Lung (tissue), 11 donors: ENCODE measurements at regions not wholly inside any gene's neighbourhood (a gene's known extent, or its start where the extent isn't known, plus 50 kb on each side); places are given as distances from the start of the nearest gene placed in this dataset.

ENCODE experiments used
- ATAC-seq: fragments of 200-7000 bp; cut with Tn5 transposase; one replicate; pipeline ENCODE4 v1.9.1; 2020; ENCODE audit warnings: moderate number of reproducible peaks; ENCODE audit not compliant: insufficient read depth, low FRiP score
- DNase-seq, 3 donors: peaks; one replicate each; pipeline ENCODE4 v3.0.0-alpha.2; 2013 to 2017
- H3K27ac ChIP-seq, 2 donors: one replicate each; pipeline ENCODE4 v1.5.1; 2013; ENCODE audit warnings: mild to moderate bottlenecking in 2 of 2, moderate library complexity in 2 of 2, control low read depth in 1 of 2, inconsistent platforms in 1 of 2, low read depth in 1 of 2, low read length in 1 of 2
- H3K27me3 ChIP-seq, 3 donors: one replicate each; pipeline ENCODE4 v1.5.1; 2013; ENCODE audit warnings: low read length in 2 of 3; ENCODE audit not compliant: control insufficient read depth in 3 of 3, insufficient read depth in 3 of 3
- H3K36me3 ChIP-seq, 4 donors: one replicate each; pipeline ENCODE4 v1.5.1; 2013; ENCODE audit warnings: low read length in 4 of 4, mild to moderate bottlenecking in 1 of 4, moderate library complexity in 1 of 4; ENCODE audit not compliant: control insufficient read depth in 4 of 4, insufficient read depth in 4 of 4
- H3K4me1 ChIP-seq, 5 donors: one replicate each; pipeline ENCODE4 v1.5.1; 2013; ENCODE audit warnings: low read length in 5 of 5, mild to moderate bottlenecking in 2 of 5, moderate library complexity in 1 of 5; ENCODE audit not compliant: control insufficient read depth in 5 of 5, insufficient read depth in 5 of 5
- H3K4me3 ChIP-seq: one replicate; pipeline ENCODE4 v1.5.1; 2013; ENCODE audit warnings: mild to moderate bottlenecking, control low read depth, moderate library complexity
- H3K9ac ChIP-seq, 2 donors: one replicate each; pipeline ENCODE4 v1.5.1; 2013; ENCODE audit warnings: low read length in 2 of 2, control low read depth in 1 of 2; ENCODE audit not compliant: insufficient read depth in 1 of 2
- H3K9me3 ChIP-seq, 4 donors: one replicate each; pipeline ENCODE4 v1.5.1; 2013; ENCODE audit warnings: low read length in 3 of 4, mild to moderate bottlenecking in 1 of 4, moderate library complexity in 1 of 4; ENCODE audit not compliant: control insufficient read depth in 4 of 4, insufficient read depth in 3 of 4
- WGBS, 2 donors: extraction: QIAGEN DNeasy Blood & Tissue Kit; methylation state at CpG; one replicate each; pipeline ENCODE4 v1.1.7; 2013; 5-methylcytosine and 5-hydroxymethylcytosine counted together
- TF ChIP-seq, protein P1 (sequence below): IDR thresholded peaks from 2 replicates; pipeline ENCODE4 v1.5.1; 2012; ENCODE audit warnings: mild to moderate bottlenecking; ENCODE audit errors: control extremely low read depth, extremely low read depth
- donor health status: control.
- donor health status: control.
- donor health status: Bipolar disorder and iron deficiency.
- donor health status: healthy.
- donor health status: DM: yes; HTN: yes; CAD: no.

GRCh38 chr9:38333047-38333446 is 59.5 kb upstream of the ALDH1B1 start:
- ATAC-seq (no peak), DNase-seq (no peak)
- no peak overlapping the region for H3K27ac ChIP-seq
- TF ChIP-seq, protein P1, sequence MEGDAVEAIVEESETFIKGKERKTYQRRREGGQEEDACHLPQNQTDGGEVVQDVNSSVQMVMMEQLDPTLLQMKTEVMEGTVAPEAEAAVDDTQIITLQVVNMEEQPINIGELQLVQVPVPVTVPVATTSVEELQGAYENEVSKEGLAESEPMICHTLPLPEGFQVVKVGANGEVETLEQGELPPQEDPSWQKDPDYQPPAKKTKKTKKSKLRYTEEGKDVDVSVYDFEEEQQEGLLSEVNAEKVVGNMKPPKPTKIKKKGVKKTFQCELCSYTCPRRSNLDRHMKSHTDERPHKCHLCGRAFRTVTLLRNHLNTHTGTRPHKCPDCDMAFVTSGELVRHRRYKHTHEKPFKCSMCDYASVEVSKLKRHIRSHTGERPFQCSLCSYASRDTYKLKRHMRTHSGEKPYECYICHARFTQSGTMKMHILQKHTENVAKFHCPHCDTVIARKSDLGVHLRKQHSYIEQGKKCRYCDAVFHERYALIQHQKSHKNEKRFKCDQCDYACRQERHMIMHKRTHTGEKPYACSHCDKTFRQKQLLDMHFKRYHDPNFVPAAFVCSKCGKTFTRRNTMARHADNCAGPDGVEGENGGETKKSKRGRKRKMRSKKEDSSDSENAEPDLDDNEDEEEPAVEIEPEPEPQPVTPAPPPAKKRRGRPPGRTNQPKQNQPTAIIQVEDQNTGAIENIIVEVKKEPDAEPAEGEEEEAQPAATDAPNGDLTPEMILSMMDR = no peak
- H3K9me3 ChIP-seq = no peaks in the 10 kb centered on the region
- 80 to 94% methylated on average over 5 of the region's 5 CpGs for WGBS, 2 donors
- no peak overlapping the region for H3K4me3 ChIP-seq
- no peaks in the 10 kb centered on the region for H3K4me1 ChIP-seq
- peaks cover 0 to 2% (median 0%) of the 10 kb centered on the region in 3 donors for H3K27me3 ChIP-seq
- no peak overlapping the region for H3K9ac ChIP-seq
- no peaks in the 10 kb centered on the region for H3K36me3 ChIP-seq

GRCh38 chr9:38332625-38333024 is 59.9 kb upstream of the ALDH1B1 start:
- Histone ChIP-seq H3K27me3 (peaks cover 0 to 2% (median 0%) of the 10 kb centered on the region in 3 donors), H3K4me3 (no peak overlapping the region), H3K9me3 (no peaks in the 10 kb centered on the region), H3K36me3 (no peaks in the 10 kb centered on the region), H3K9ac (no peak overlapping the region), H3K27ac (no peak overlapping the region), H3K4me1 (no peaks in the 10 kb centered on the region)
- DNase-seq (no peak), ATAC-seq (no peak)
- TF ChIP-seq, protein P1 = no peak
- 93 to 96% methylated on average over 4 of the region's 4 CpGs for WGBS, 2 donors

DNA sequence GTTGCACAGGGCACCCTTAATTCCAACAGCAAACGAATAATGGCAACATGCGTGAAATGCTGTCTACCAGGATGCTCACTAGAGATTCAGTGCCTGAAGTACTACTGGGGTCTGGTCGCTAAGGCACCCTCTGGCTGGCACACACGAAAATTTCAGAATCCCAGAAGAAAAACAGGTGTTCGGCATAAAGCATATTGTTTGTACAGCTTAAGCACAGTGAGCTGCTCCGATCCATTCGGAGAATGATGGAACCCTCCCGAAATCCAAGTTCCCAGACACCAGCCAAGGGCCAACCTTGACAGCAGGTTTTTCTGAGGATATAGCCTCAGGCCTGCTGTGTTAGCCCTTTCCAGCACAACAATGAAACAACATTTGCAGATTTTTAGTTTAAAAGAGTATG is 61.4 kb upstream of the ALDH1B1 start:
- Histone ChIP-seq H3K27ac (no peak overlapping the region), H3K9me3 (peaks cover 0 to 1% (median 0%) of the 10 kb centered on the region in 4 donors), H3K4me1 (no peaks in the 10 kb centered on the region), H3K4me3 (no peak overlapping the region), H3K36me3 (no peaks in the 10 kb centered on the region), H3K9ac (no peak overlapping the region), H3K27me3 (peaks cover 0 to 2% (median 0%) of the 10 kb centered on the region in 3 donors)
- TF ChIP-seq, protein P1 = no peak
- ATAC-seq (no peak), DNase-seq (no peak)
- WGBS, 2 donors = 94 to 97% methylated on average over 8 of the region's 8 CpGs

GRCh38 chr9:38329968-38330367 is 62.5 kb upstream of the ALDH1B1 start:
- Histone ChIP-seq H3K9me3 (peaks cover 0 to 2% (median 0%) of the 10 kb centered on the region in 4 donors), H3K4me1 (no peaks in the 10 kb centered on the region), H3K27me3 (peaks cover 0 to 2% (median 0%) of the 10 kb centered on the region in 3 donors), H3K9ac (no peak overlapping the region), H3K36me3 (no peaks in the 10 kb centered on the region), H3K4me3 (no peak overlapping the region), H3K27ac (no peak overlapping the region)
- TF ChIP-seq, protein P1 = no peak
- DNase-seq (no peak), ATAC-seq (no peak)
- 87 to 93% methylated on average over 11 of the region's 11 CpGs for WGBS, 2 donors
